Activated naive CD4-positive, alpha-beta T cell treated with Interleukin-2 at 50 U/mL for 16 hours (primary cell): ENCODE measurements at regions not wholly inside any gene's neighbourhood (a gene's known extent, or its start where the extent isn't known, plus 50 kb on each side); places are given as distances from the start of the nearest gene placed in this dataset.

ENCODE experiments used
- DNase-seq: peaks from one replicate; pipeline ENCODE4 v3.0.0-alpha.2; 2020

- no peak for DNase-seq
Measured at GRCh38 chr20:60820149-60820548, 431.9 kb upstream of the CDH4 start.

GRCh38 chr20:60820918-60821317, 431.1 kb upstream of the CDH4 start:
- no peak for DNase-seq

GRCh38 chr20:60822699-60823607, 429.1 kb upstream of the CDH4 start:
- DNase-seq: no peak

GRCh38 chr20:60835876-60836275, 416.2 kb upstream of the CDH4 start:
- no peak for DNase-seq

- no peak for DNase-seq
Measured at GRCh38 chr20:60837173-60837770, 414.8 kb upstream of the CDH4 start.

- no peak for DNase-seq
Measured at GRCh38 chr20:60838297-60838696, 413.8 kb upstream of the CDH4 start.

GRCh38 chr20:60840971-60841370, 411.1 kb upstream of the CDH4 start:
- DNase-seq: no peak

- DNase-seq: no peak
Measured at GRCh38 chr20:60845146-60845545, 406.9 kb upstream of the CDH4 start.

- no peak for DNase-seq
Measured at GRCh38 chr20:60851826-60852704, 400.0 kb upstream of the CDH4 start.

- no peak for DNase-seq
Measured at GRCh38 chr20:60857708-60858107, 394.4 kb upstream of the CDH4 start.

GRCh38 chr20:60862601-60863000, 389.5 kb upstream of the CDH4 start:
- no peak for DNase-seq

- DNase-seq: no peak
Measured at GRCh38 chr20:60863548-60863947, 388.5 kb upstream of the CDH4 start.

GRCh38 chr20:60867589-60867988, 384.5 kb upstream of the CDH4 start:
- no peak for DNase-seq

GRCh38 chr20:60868316-60868891, 383.7 kb upstream of the CDH4 start:
- no peak for DNase-seq

- DNase-seq: no peak
Measured at GRCh38 chr20:60869087-60869486, 383.0 kb upstream of the CDH4 start.

GRCh38 chr20:60869625-60870024, 382.4 kb upstream of the CDH4 start:
- no peak for DNase-seq

GRCh38 chr20:60870040-60870439, 382.0 kb upstream of the CDH4 start:
- DNase-seq: no peak

GRCh38 chr20:60872224-60872623, 379.8 kb upstream of the CDH4 start:
- no peak for DNase-seq

- no peak for DNase-seq
Measured at GRCh38 chr20:60877071-60877857, 374.8 kb upstream of the CDH4 start.

GRCh38 chr20:60882836-60883235, 369.2 kb upstream of the CDH4 start:
- no peak for DNase-seq

GRCh38 chr20:60883496-60883895, 368.6 kb upstream of the CDH4 start:
- no peak for DNase-seq

- no peak for DNase-seq
Measured at GRCh38 chr20:60884277-60884676, 367.8 kb upstream of the CDH4 start.
